ENCODE measurements at regions not wholly inside any gene's neighbourhood (a gene's known extent, or its start where the extent isn't known, plus 50 kb on each side); places are given as distances from the start of the nearest gene placed in this dataset.
A peak's percentile ranks its signal among the peaks of the same experiment; 100 is the strongest.

GRCh38 chr21:39085843-39086405 is 97.3 kb downstream of the PSMG1 start:
- no peak for DNase-seq (ENCODE audit: low spot score)
- Histone ChIP-seq H3K9ac (ENCODE audit: low read depth, low read length, poor library complexity) (no peak overlapping the region), H3K27ac (replicated peaks; ENCODE audit: low read length) (no peak overlapping the region), H4K91ac (ENCODE audit: low read depth, low read length, poor library complexity) (no peak overlapping the region), H3K4me1 (ENCODE audit: control insufficient read depth in 2 of 2, insufficient read depth in 1 of 2, low read depth in 1 of 2, low read length in 2 of 2) (peaks cover 0 to 15% of the 10 kb centered on the region in 2 donors), H4K8ac (ENCODE audit: low read depth, low read length) (no peak overlapping the region), H2BK12ac (ENCODE audit: low read length) (no peak overlapping the region), H3K4me2 (ENCODE audit: insufficient read depth, low read length, poor library complexity, severe bottlenecking) (no peak overlapping the region), H3K23ac (ENCODE audit: low read depth, low read length, poor library complexity) (no peak overlapping the region), H2BK120ac (ENCODE audit: low read depth, low read length) (no peak overlapping the region), H2BK5ac (ENCODE audit: low read length) (no peak overlapping the region), H3K79me1 (ENCODE audit: low read depth, low read length) (no peaks in the 10 kb centered on the region), H3K9me3 (replicated peaks in 1 of 2; ENCODE audit: control insufficient read depth in 2 of 2, insufficient read depth in 1 of 2, low read depth in 1 of 2, low read length in 2 of 2) (no peaks in the 10 kb centered on the region), H2AK5ac (ENCODE audit: low read depth, low read length) (no peak overlapping the region), H2BK15ac (ENCODE audit: low read length) (no peak overlapping the region), H2AFZ (ENCODE audit: low read length) (no peak overlapping the region), H3K4me3 (ENCODE audit: low read length in 2 of 2) (no peak overlapping the region), H3K27me3 (ENCODE audit: control insufficient read depth in 3 of 3, insufficient read depth in 3 of 3, low read depth in 1 of 3, low read length in 3 of 3) (peaks cover 0 to 7% (median 0%) of the 10 kb centered on the region in 3 experiments), H3K18ac (ENCODE audit: low read length) (no peak overlapping the region), H3K4ac (ENCODE audit: low read length) (no peak overlapping the region), H3K14ac (ENCODE audit: low read length) (no peak overlapping the region), H3K36me3 (replicated peaks in 1 of 2; ENCODE audit: control insufficient read depth in 2 of 2, insufficient read depth in 2 of 2, low read length in 2 of 2) (no peaks in the 10 kb centered on the region)
- WGBS, 2 donors (ENCODE audit: extremely low coverage in 2 of 2, insufficient read length in 2 of 2, insufficient replicate concordance in 1 of 2): no CpG with 5 or more reads among the region's 6 CpGs

- Histone ChIP-seq H2AK5ac (ENCODE audit: low read depth, low read length) (peak overlapping the region; percentile 24), H2BK120ac (ENCODE audit: low read depth, low read length) (no peak overlapping the region), H3K79me1 (ENCODE audit: low read depth, low read length) (no peaks in the 10 kb centered on the region), H3K14ac (ENCODE audit: low read length) (no peak overlapping the region), H3K9me3 (replicated peaks in 1 of 2; ENCODE audit: control insufficient read depth in 2 of 2, insufficient read depth in 1 of 2, low read depth in 1 of 2, low read length in 2 of 2) (no peaks in the 10 kb centered on the region), H3K4me3 (ENCODE audit: low read length in 2 of 2) (no peak overlapping the region), H3K4me2 (ENCODE audit: insufficient read depth, low read length, poor library complexity, severe bottlenecking) (no peak overlapping the region), H3K27ac (replicated peaks; ENCODE audit: low read length) (no peak overlapping the region), H3K27me3 (ENCODE audit: control insufficient read depth in 3 of 3, insufficient read depth in 3 of 3, low read depth in 1 of 3, low read length in 3 of 3) (peaks cover 0 to 7% (median 0%) of the 10 kb centered on the region in 3 experiments), H3K4me1 (ENCODE audit: control insufficient read depth in 2 of 2, insufficient read depth in 1 of 2, low read depth in 1 of 2, low read length in 2 of 2) (peaks cover 0 to 15% of the 10 kb centered on the region in 2 donors), H4K8ac (ENCODE audit: low read depth, low read length) (no peak overlapping the region), H4K91ac (ENCODE audit: low read depth, low read length, poor library complexity) (no peak overlapping the region), H3K23ac (ENCODE audit: low read depth, low read length, poor library complexity) (no peak overlapping the region), H3K4ac (ENCODE audit: low read length) (no peak overlapping the region), H2BK15ac (ENCODE audit: low read length) (peak overlapping the region; percentile 31), H2AFZ (ENCODE audit: low read length) (no peak overlapping the region), H2BK5ac (ENCODE audit: low read length) (no peak overlapping the region), H2BK12ac (ENCODE audit: low read length) (no peak overlapping the region), H3K9ac (ENCODE audit: low read depth, low read length, poor library complexity) (no peak overlapping the region), H3K18ac (ENCODE audit: low read length) (no peak overlapping the region), H3K36me3 (replicated peaks in 1 of 2; ENCODE audit: control insufficient read depth in 2 of 2, insufficient read depth in 2 of 2, low read length in 2 of 2) (no peaks in the 10 kb centered on the region)
- no peak for DNase-seq (ENCODE audit: low spot score)
- WGBS, 2 donors (ENCODE audit: extremely low coverage in 2 of 2, insufficient read length in 2 of 2, insufficient replicate concordance in 1 of 2): no CpG with 5 or more reads among the region's 5 CpGs
Observed at GRCh38 chr21:39084979-39085729, 98.1 kb downstream of the PSMG1 start.

- no peak overlapping the region for H4K8ac ChIP-seq (ENCODE audit: low read depth, low read length)
- no peaks in the 10 kb centered on the region for H3K36me3 ChIP-seq (replicated peaks in 1 of 2; ENCODE audit: control insufficient read depth in 2 of 2, insufficient read depth in 2 of 2, low read length in 2 of 2)
- no peak overlapping the region for H3K4ac ChIP-seq (ENCODE audit: low read length)
- H2AFZ ChIP-seq (ENCODE audit: low read length): no peak overlapping the region
- H3K79me1 ChIP-seq (ENCODE audit: low read depth, low read length): no peaks in the 10 kb centered on the region
- peaks cover 0 to 15% of the 10 kb centered on the region in 2 donors for H3K4me1 ChIP-seq (ENCODE audit: control insufficient read depth in 2 of 2, insufficient read depth in 1 of 2, low read depth in 1 of 2, low read length in 2 of 2)
- no peak overlapping the region for H3K9ac ChIP-seq (ENCODE audit: low read depth, low read length, poor library complexity)
- H3K23ac ChIP-seq (ENCODE audit: low read depth, low read length, poor library complexity): no peak overlapping the region
- peak overlapping the region; percentile 25 for H2BK15ac ChIP-seq (ENCODE audit: low read length)
- H2BK120ac ChIP-seq (ENCODE audit: low read depth, low read length): no peak overlapping the region
- H3K14ac ChIP-seq (ENCODE audit: low read length): no peak overlapping the region
- WGBS, 2 donors (ENCODE audit: extremely low coverage in 2 of 2, insufficient read length in 2 of 2, insufficient replicate concordance in 1 of 2): no CpG with 5 or more reads among the region's 4 CpGs
- H3K18ac ChIP-seq (ENCODE audit: low read length): peak overlapping the region; percentile 86
- no peaks in the 10 kb centered on the region for H3K9me3 ChIP-seq (replicated peaks in 1 of 2; ENCODE audit: control insufficient read depth in 2 of 2, insufficient read depth in 1 of 2, low read depth in 1 of 2, low read length in 2 of 2)
- no peak for DNase-seq (ENCODE audit: low spot score)
- H4K91ac ChIP-seq (ENCODE audit: low read depth, low read length, poor library complexity): no peak overlapping the region
- no peak overlapping the region for H2AK5ac ChIP-seq (ENCODE audit: low read depth, low read length)
- no peak overlapping the region for H3K27ac ChIP-seq (replicated peaks; ENCODE audit: low read length)
- H3K4me2 ChIP-seq (ENCODE audit: insufficient read depth, low read length, poor library complexity, severe bottlenecking): no peak overlapping the region
- no peak overlapping the region for H2BK5ac ChIP-seq (ENCODE audit: low read length)
- peaks cover 0 to 7% (median 0%) of the 10 kb centered on the region in 3 experiments for H3K27me3 ChIP-seq (ENCODE audit: control insufficient read depth in 3 of 3, insufficient read depth in 3 of 3, low read depth in 1 of 3, low read length in 3 of 3)
- H2BK12ac ChIP-seq (ENCODE audit: low read length): peak overlapping the region; percentile 32
- no peak overlapping the region for H3K4me3 ChIP-seq (ENCODE audit: low read length in 2 of 2)
Observed at GRCh38 chr21:39084073-39084472, 99.2 kb downstream of the PSMG1 start.

GRCh38 chr21:39083377-39084008 is 99.8 kb downstream of the PSMG1 start:
- WGBS, 2 donors (ENCODE audit: extremely low coverage in 2 of 2, insufficient read length in 2 of 2, insufficient replicate concordance in 1 of 2): no CpG with 5 or more reads among the region's 11 CpGs
- no peak overlapping the region for H4K8ac ChIP-seq (ENCODE audit: low read depth, low read length)

More at GRCh38 chr21:39083377-39084008, 99.8 kb downstream of the PSMG1 start:
- no peak overlapping the region for H2AK5ac ChIP-seq (ENCODE audit: low read depth, low read length)
- H3K4me3 ChIP-seq (ENCODE audit: low read length in 2 of 2): no peak overlapping the region
- no peak overlapping the region for H2AFZ ChIP-seq (ENCODE audit: low read length)
- no peaks in the 10 kb centered on the region for H3K36me3 ChIP-seq (replicated peaks in 1 of 2; ENCODE audit: control insufficient read depth in 2 of 2, insufficient read depth in 2 of 2, low read length in 2 of 2)
- H3K79me1 ChIP-seq (ENCODE audit: low read depth, low read length): no peaks in the 10 kb centered on the region
- no peaks in the 10 kb centered on the region for H3K9me3 ChIP-seq (replicated peaks in 1 of 2; ENCODE audit: control insufficient read depth in 2 of 2, insufficient read depth in 1 of 2, low read depth in 1 of 2, low read length in 2 of 2)
- no peak overlapping the region for H2BK120ac ChIP-seq (ENCODE audit: low read depth, low read length)
- no peak overlapping the region for H3K4me2 ChIP-seq (ENCODE audit: insufficient read depth, low read length, poor library complexity, severe bottlenecking)
- H3K18ac ChIP-seq (ENCODE audit: low read length): no peak overlapping the region
- no peak overlapping the region for H3K23ac ChIP-seq (ENCODE audit: low read depth, low read length, poor library complexity)
- no peak overlapping the region for H4K91ac ChIP-seq (ENCODE audit: low read depth, low read length, poor library complexity)
- peaks cover 0 to 15% of the 10 kb centered on the region in 2 donors for H3K4me1 ChIP-seq (ENCODE audit: control insufficient read depth in 2 of 2, insufficient read depth in 1 of 2, low read depth in 1 of 2, low read length in 2 of 2)
- H3K14ac ChIP-seq (ENCODE audit: low read length): no peak overlapping the region
- H3K27ac ChIP-seq (replicated peaks; ENCODE audit: low read length): no peak overlapping the region
- H2BK15ac ChIP-seq (ENCODE audit: low read length): no peak overlapping the region
- H2BK5ac ChIP-seq (ENCODE audit: low read length): no peak overlapping the region
- no peak for DNase-seq (ENCODE audit: low spot score)
- no peak overlapping the region for H2BK12ac ChIP-seq (ENCODE audit: low read length)
- peaks cover 0 to 7% (median 0%) of the 10 kb centered on the region in 3 experiments for H3K27me3 ChIP-seq (ENCODE audit: control insufficient read depth in 3 of 3, insufficient read depth in 3 of 3, low read depth in 1 of 3, low read length in 3 of 3)
- no peak overlapping the region for H3K4ac ChIP-seq (ENCODE audit: low read length)
- no peak overlapping the region for H3K9ac ChIP-seq (ENCODE audit: low read depth, low read length, poor library complexity)
